ENCODE measurements at regions not wholly inside any gene's neighbourhood (a gene's known extent, or its start where the extent isn't known, plus 50 kb on each side); places are given as distances from the start of the nearest gene placed in this dataset.

- TF ChIP-seq CTCF (IDR thresholded peaks at IDR 0.05), result no peak
- 0 out of 2 replicates have a peak, but pooled peaks have one; percentile 7 for TF ChIP-seq RXRA (IDR thresholded peaks at IDR 0.05; ENCODE audit: borderline replicate concordance, low read depth)
- TF ChIP-seq USF2 (IDR thresholded peaks at IDR 0.05; ENCODE audit: borderline replicate concordance, low read depth, low read length), result no peak
- TF ChIP-seq TCF12 (IDR thresholded peaks at IDR 0.05), result peak; percentile 94
- TF ChIP-seq ELF1 (IDR thresholded peaks at IDR 0.05), result no peak
- TF ChIP-seq JUND (IDR thresholded peaks at IDR 0.05), result peak; percentile 49; the same call in 1 of the 2 replicates
- peak; percentile 85 for TF ChIP-seq PBX3 (IDR thresholded peaks at IDR 0.05)
Measured at GRCh38 chr6:168964138-168964835, 289.4 kb downstream of the THBS2 start (continued).

- H3K79me2 ChIP-seq (ENCODE audit: insufficient read depth), result no peaks in the 10 kb centered on the region
- no peaks in the 10 kb centered on the region for H3K36me3 ChIP-seq (replicated peaks in 1 of 2; ENCODE audit: control insufficient read depth in 1 of 2, insufficient read depth in 2 of 2, low read length in 1 of 2)
- H3K9me3 ChIP-seq, result no peaks in the 10 kb centered on the region
- TF ChIP-seq MXI1 (IDR thresholded peaks at IDR 0.05; ENCODE audit: low read depth, low read length) (no peak), FOSL2 (IDR thresholded peaks at IDR 0.05; ENCODE audit: borderline replicate concordance, low read depth) (no peak), CTCF (IDR thresholded peaks at IDR 0.05) (no peak), REST (IDR thresholded peaks at IDR 0.05; ENCODE audit: low read depth, low read length) (no peak), NRF1 (IDR thresholded peaks at IDR 0.05; ENCODE audit: low read depth, low read length) (no peak), POLR2AphosphoS5 (IDR thresholded peaks at IDR 0.05; ENCODE audit: low read depth, low read length) (no peak), YY1 (IDR thresholded peaks at IDR 0.05; ENCODE audit: low read depth) (no peak), FOXJ3 (CRISPR knock-in tag; IDR thresholded peaks at IDR 0.05) (no peak), TCF12 (IDR thresholded peaks at IDR 0.05) (no peak), CHD2 (IDR thresholded peaks at IDR 0.05; ENCODE audit: low read length, partially characterized antibody) (no peak), RXRA (IDR thresholded peaks at IDR 0.05; ENCODE audit: borderline replicate concordance, low read depth) (no peak), PBX3 (IDR thresholded peaks at IDR 0.05) (no peak), GABPA (IDR thresholded peaks at IDR 0.05; ENCODE audit: low read depth) (no peak), RFX5 (IDR thresholded peaks at IDR 0.05; ENCODE audit: low read length) (no peak), MAX (IDR thresholded peaks at IDR 0.05; ENCODE audit: low read depth) (no peak), TEAD4 (IDR thresholded peaks at IDR 0.05; ENCODE audit: borderline replicate concordance, insufficient read depth) (no peak), ELF1 (IDR thresholded peaks at IDR 0.05) (no peak)
- H3K4me2 ChIP-seq, result no peak overlapping the region
- ChIA-PET CTCF (no interaction called here), POLR2A (no interaction called here)
- H3K27ac ChIP-seq (ENCODE audit: low read depth in 2 of 2, low read length in 1 of 2), result peak overlapping the region in 1 of 2 experiments; percentile 29; a peak in 1 of 4 replicates
- no peaks in the 10 kb centered on the region; a peak in 1 of 4 replicates for H3K4me1 ChIP-seq (ENCODE audit: control insufficient read depth in 1 of 2, insufficient read depth in 2 of 2, low read depth in 1 of 2, low read length in 1 of 2)
- no peak overlapping the region for H3K9ac ChIP-seq
- DNase-seq, result no peak
- no peak overlapping the region for H2AFZ ChIP-seq (ENCODE audit: low read depth)
- no peak overlapping the region for H3K4me3 ChIP-seq (ENCODE audit: low read depth in 2 of 2, low read length in 1 of 2)
- WGBS (ENCODE audit: low lambda C conversion rate), result 69% methylated on average over 13 of the region's 14 CpGs
- H3K9me2 ChIP-seq, result no peaks in the 10 kb centered on the region
- no peaks in the 10 kb centered on the region for H3F3A ChIP-seq (replicated peaks; ENCODE audit: insufficient read depth)
- no peaks in the 10 kb centered on the region for H4K20me1 ChIP-seq (ENCODE audit: insufficient read depth)
- H3K27me3 ChIP-seq (ENCODE audit: insufficient read depth), result no peaks in the 10 kb centered on the region
Measured at GRCh38 chr6:168962886-168963285, 290.8 kb downstream of the THBS2 start.
